Effector CD4-positive, alpha-beta T cell (primary cell): ENCODE measurements at regions not wholly inside any gene's neighbourhood (a gene's known extent, or its start where the extent isn't known, plus 50 kb on each side); places are given as distances from the start of the nearest gene placed in this dataset.

ENCODE experiments used
- DNase-seq: peaks from one replicate; pipeline ENCODE4 v3.0.0-alpha.2; 2020

DNA sequence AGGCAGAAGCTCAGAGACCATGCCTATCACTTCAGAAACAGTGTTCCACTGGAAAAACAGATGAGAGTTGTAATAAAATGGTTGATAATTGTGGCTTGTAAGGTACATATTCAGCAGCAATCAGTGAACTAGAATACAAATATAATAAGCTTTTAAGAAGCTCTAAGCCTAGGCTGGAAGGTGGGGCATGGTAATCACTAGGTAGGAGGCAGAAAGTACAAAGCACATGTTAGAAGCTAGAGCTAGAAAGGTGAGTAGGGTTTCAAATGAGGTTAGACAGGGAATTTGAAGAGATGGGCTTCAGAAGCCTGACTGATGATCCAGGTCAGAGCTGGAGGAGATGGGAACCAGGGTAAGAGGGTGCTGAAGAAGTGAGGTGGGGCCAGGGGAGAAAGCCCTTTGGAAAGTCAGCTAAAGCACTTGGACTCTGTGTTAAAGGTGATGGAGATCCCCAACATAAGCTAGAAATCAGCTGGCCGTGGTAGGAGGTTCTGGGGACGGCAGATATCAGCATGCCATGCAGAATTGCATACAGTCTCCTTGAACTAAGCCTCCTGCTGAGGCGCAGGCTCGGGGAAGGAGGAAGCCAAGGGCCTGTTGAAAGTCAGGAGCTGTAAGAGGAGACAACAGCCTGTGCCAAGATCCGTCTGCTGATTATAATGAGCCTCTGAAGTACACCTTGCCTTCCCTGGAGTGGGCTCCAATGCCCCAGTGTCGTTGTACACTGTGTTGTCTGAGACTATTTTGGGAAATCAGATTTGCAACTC is 659.4 kb downstream of the BCL11B start:
- DNase-seq = no peak

DNA sequence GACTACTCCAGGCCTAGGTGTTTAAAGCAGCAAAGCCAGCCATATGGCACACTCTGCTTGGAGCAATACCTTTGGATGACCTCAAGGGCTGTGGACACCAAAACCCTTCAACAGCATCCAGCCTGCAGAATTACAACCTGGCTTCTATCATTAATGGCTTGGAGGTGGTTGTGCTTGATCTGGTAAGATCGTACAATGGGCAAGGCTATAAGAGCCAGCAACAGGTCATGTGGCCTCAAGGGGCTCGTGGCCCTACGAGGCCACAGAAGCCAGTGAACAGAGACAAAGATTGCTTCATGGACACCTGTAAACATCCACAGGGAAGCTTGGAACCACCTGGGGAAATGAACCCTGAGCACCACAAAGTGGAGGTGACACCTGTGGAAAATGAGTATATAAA is 657.3 kb downstream of the BCL11B start:
- no peak for DNase-seq

DNA sequence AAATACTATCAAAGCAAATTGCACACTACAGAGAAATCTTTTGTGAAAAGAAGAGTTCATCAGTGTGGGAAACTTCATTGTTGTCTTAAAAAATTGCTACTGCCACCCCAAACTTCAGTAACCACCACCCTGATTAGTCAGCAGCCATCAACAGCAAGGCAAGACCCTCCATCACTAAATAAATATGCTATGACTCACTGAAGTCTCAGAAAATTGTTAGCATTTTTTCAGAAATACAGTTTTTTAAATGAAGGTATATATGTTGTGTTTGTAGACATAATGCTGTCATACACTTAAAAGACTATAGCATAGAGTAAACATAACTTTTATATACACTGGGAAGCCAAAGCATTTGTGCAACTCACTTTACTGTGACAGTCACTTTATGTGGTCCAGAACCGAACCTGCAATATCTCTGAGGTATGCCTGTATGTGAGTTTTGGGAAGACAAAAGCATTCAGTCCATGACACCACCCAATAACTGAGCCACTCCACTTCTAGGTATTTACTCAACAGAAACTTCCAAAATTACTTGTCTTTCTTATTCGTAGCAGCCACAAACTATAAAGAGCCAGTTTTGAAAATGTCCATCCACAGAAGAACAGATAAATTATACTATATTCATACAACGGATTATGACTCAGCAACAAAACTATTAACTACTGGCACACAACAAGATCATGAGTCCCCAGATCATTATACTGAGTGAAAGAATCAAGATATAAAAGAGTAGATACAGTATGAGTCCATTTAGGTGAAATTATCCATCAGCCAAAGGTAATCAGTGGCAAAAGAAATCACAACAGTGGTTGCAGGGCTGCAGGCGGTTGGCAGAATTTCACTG is 649.6 kb downstream of the BCL11B start:
- no peak for DNase-seq

DNA sequence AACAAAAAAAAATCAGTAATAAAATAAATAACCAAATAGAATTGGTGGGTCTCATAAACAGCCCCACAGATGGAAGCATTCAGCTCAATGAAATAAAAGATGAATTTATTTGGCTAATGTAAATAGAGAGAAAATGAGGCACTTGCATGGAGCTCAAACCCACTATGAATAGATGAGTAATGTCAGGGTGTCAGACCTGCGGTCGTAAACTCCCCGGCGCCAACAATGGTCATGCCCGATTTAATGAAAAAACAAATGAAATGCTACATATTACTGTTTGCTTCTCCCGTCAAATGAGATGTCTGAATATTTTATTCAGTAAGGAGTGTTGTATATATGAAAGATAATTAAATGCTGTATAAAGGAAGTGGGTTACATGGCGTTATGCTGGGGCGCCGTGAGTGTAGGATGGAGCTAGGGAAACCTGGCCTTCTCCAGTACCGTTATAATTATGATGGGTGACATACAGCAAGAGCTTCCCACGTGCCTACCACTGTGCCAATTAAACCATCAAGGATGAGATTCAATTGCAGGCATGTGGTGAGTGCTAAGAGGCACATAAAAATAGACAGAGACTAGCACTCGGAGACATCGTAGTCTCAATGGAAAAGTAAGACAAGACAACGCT is 648.1 kb downstream of the BCL11B start:
- DNase-seq = no peak

DNA sequence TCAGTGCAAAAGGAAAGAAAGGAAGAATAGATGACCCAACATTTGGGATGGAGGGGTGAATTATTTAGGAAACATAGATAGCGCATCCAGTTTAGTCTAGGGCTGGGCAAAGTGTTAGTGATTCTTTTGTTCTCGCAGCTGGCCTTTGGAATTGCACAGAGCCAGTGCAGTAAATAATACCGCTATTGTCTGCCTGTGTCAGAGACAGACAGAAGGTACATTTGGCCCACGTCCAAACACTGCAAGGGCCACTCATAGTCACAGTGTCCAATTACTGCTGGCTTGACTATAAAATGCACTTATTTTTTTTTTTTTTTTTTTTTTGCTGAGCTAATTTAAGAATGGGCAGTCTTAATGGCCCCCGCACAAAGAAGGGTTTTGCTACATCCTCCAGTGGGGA is 638.6 kb downstream of the BCL11B start:
- DNase-seq = no peak

DNA sequence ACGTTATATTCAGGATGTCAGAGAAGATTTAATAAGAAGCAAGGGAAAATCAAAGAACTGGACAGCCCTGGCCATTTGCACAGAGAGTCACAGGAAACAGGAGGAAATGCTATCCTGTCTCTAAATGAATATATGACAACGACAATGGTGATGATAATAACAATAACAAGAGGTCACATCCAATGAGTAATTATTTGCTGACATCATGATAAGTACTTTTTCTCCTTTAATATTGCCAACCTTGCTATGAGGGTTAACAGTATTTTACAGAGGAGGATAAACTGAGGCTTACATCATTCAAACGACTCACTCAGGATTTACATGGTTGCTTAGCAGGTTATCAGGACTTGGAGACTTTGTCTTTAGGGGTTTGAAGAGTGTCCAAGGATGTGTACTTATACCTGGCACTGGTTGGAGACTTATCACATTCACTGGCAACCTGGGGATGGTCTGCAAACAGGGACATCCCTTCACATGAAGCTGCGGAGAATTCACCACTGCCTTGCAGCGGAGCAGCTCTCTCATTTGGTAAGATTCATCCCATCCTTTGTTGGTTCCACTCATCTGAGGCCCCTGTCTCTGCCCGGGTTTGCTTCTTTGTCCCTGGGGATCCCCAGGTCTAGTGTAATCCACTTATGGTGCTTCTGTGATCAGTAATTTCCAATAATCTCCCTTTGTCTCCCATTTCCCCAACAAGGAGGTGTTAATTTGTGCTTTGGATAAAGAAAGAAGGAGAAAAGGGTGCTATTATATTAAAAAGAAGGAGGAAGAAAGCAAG is 637.8 kb downstream of the BCL11B start:
- DNase-seq = no peak

DNA sequence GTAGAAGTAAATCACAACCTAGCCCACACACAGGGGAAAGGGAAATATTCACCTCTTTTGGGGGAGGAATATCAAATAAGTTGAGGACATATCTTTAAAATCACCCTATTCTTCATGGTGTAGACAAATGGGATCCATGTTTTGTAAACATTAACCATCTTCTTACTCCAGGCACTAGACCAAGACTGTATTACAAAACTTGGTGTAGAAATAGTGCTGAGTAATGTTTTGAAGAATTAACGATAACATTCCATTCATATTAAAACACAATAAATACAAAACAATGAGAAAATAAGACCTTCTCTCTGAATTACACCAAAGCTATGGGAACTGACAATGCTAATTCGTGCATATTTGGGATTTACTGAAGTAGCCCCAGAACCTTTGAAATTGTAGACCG is 633.6 kb downstream of the BCL11B start:
- no peak for DNase-seq

DNA sequence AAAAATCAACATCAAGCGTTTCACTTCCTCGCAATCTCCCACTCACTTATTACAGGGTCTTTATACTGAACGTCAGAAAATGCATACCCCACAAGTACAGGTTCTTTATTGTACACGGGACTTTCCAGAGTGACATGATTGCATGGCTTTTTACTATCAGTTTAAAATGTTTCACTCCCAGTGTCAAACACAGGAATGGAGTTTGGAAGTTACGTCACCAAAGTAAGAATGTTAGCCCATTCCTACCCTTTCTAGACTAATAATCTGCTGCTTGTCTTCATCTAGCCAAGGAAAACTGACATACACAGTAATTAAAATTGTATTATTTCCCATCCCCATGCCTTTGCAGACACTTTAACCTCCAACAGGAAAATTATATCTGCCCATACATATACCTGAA is 624.2 kb downstream of the BCL11B start:
- no peak for DNase-seq

DNA sequence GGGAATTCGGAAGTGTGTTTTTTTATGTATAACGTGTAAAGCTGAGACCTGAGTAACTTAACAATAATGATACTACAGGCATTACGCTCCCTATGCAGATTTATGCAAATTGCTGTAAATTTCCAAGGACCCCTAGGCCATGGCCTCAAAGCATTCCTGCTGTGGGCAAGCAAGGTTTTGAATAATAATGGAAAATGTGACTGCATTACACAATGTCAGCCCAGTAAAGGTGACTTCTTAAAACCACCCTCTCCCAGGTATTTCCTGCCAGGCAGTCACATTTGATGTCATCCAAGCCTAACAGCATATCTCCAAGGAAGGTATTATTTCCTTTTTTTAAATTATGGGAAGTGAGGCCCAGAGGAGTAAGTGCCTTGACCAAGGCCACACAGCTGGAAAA is 621.0 kb downstream of the BCL11B start:
- DNase-seq = no peak

DNA sequence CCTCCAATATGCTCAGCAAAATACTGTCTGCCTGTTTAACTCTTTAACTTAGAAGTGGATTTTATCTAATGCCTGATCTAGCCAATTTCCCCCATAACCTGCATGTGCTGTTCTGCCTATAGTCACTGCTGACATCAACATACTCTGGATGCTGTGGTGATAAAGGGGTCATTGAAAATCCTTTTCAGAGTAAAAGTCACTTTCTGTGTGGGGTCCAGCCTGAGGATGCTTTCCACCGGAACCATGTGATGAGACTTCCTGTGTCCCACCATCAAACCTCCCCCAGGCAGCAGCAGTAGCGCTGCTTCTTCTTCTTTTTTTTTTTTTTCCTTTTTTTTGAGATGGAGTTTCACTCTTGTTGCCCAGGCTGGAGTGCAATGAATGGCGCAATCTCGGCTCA is 607.0 kb downstream of the BCL11B start:
- DNase-seq = no peak

DNA sequence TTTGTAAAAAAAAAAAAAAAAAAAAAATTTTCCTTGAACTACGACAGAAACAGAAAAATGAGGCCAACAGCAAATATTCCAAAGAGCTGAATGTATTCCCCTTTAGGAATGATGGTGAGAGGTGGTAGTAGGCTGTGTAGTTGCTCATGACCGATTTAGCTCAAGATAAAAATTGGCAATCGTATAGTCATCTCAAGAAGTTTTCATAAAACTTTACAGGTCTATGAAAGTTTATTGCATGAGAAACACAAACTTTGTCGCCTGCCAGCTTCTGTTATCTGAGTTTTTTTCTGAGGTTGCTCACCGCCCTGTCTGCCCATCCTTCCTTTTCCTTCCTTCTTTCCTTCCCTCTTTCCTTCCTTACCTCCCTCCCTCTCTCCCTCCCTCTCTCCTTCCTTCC is 605.5 kb downstream of the BCL11B start:
- no peak for DNase-seq

DNA sequence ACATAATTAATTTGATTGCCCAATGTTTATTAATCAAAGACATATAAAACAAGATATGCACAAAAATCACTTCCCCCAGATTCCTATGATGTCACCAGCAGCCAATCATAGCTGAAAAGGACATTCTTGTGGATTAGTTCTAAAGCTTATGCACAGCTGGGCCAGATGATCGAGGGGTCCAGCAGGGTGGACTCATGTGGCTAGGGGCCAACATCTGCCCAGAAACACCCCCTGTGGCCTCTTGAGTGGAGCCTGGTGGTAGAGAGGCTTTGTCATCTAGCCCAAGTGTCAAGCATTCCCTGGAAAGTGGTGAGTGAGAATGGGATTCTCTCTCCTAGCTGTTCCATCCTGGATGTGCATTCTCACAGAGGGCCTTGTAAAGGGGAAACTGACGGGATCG is 590.0 kb downstream of the BCL11B start:
- DNase-seq = no peak

DNA sequence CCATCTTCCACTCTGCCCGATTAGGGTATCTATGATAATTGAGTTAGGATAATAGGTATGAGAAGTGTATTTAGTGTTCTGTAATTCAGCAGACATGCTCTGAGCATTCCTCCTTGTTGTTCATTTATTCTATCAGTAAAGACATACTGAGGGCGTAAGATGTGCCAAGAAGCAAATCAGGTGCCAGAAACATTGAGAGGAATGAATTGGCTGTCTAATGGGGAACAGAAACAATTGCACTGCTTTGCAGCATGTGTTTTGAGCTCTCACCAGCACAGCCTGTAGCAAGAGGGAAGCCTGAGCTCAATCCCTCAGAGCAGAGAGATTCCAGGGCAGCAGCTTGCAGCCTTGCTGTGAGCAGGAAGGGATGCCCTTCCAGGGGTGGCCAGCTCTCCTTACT is 589.3 kb downstream of the BCL11B start:
- no peak for DNase-seq

DNA sequence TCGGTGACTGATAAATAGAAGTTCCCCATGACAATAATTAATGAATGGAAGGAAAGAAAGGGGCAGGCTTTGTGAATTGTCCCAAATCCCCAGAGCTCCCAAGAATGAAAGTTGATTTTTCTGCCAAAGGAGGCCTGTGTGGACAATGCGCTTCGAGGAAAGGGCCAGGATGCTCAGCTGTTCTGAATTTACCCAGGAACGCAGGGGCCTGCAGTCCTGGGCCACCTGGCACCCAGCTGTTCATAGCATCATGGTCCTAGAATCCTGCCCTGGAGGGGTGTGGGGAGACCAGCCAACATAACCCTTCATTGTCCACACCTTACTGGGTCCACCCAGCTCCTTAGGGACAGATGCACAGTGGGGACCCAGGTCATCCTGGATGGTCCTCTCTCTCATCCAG is 587.5 kb downstream of the BCL11B start:
- no peak for DNase-seq

DNA sequence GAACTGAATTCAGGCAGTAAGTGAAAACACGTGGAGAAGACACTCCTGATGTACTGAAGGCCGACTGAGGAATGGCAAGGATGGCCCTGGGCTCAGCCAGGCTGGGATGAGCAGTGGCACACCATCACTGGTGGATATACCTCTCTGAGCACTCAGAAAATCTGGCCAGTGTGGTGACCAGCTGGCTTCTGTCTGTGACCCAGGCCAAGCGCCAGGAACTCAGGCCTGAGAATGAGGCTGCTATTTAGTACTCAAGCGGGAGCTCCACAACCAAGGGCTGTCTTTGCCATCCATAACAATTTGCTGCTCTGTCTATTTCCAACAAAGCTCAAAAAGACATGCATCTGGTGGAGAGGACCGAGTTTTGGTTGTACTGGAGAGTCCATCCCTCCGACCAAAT is 586.3 kb downstream of the BCL11B start:
- no peak for DNase-seq

DNA sequence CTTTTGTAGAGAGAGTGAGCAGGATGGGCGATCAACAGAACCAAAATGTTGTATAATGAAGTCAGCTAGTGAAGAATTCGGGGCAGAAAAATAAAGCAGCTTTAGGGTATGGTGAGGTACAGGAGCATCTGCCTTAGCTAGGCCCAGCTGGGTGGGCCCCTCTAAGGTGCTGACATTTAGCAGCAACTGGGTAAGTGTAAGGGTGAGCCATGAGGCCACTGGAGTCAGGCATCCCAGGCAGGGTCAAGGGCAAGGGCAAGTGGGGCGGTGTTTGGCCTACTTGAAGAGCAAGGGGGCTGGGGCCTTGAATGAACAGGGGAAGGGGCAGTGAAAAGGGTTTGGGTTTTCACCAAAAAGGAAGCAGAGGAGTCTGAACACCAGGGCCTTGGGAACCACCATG is 583.6 kb downstream of the BCL11B start:
- no peak for DNase-seq

DNA sequence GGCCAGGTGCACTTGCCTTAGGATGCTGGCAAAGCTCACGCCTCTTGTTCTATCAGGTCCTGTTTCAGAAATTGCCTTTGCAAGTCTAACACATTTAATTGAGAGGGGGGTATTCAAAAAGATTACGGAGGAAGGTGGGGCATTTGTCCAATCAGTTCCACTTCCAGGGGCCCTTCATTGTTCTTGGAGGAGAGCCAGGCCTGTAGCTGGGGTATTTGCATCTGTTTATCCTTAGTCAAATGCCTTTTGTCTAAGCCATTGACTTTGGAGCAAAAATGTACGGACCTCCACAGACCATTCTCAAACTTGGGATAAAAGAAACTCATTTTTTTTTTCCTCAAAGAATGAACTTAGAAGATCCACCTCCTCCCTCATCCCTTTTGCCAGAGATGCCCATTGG is 582.0 kb downstream of the BCL11B start:
- DNase-seq = no peak

DNA sequence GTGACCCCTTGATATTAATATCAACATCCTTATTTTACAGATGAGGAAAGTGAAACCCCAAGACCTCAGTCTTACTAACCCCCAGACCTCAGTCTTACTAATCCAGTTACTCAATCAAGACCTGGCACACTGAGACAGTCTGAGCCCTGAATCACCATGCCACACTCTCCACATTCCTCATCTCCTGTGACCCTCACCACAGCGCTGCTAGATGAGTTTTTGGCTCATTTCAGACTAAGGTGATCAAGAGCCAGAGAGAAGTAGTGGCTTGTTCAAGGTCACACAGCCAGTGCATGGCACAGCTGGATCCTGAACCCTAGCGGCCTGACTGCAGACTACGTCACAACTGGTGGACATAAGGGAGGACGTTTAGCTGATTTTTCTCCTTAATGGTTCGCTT is 579.2 kb downstream of the BCL11B start:
- no peak for DNase-seq

DNA sequence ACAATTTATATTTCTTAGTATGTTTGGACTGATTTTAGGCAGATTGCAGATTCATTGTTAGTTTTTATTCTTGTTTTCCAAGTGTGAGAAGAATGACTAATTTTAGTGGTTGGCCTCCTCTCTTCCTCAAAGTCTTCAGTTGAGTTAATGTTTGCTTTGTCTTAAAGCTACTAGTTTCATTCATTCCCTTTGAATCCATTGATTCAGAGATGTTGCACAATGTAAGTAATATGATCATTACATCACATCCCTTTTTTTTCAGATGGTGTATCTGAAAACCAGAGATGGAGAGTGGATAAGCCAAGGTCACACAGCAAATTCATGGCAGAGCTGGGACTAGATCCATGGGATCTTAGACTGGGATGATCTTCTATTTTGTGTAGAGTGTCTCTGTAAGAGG is 577.5 kb downstream of the BCL11B start:
- no peak for DNase-seq

DNA sequence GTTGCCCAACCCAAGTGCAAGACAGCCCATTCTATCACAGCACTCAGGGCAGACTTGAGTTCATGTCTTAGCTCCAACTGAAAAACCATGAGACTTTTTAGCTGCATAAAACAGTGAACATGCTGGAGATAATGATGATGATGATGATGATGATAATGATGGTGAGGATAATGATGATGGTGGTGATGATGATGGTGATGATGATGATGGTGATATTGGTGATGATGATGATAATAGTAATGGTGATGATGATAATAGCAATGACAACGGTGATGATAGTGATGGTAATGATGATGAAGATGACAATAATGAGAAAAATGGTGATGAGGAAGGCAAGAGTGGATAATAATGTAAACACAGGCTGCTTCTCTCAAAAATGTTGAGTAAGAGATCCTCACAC is 576.2 kb downstream of the BCL11B start:
- no peak for DNase-seq

DNA sequence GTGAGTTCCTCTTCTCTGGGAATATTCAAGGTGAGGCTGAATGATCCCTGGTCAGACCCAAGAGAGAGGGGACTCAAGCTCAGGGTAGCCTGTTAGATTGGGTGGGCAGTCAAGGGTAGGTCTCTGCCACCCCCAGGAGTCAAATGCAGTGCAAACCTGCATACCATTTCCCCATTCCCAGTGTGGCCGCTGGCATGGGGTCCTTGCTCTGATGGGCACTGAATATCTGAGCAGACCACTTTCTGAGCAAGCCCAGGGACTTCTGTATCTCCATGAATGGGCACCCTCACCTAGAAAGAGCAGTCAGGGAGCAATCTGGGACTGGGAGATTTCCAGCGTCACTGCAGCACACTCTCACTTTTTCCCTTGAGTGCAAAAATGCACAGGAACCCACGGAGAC is 573.7 kb downstream of the BCL11B start:
- no peak for DNase-seq

DNA sequence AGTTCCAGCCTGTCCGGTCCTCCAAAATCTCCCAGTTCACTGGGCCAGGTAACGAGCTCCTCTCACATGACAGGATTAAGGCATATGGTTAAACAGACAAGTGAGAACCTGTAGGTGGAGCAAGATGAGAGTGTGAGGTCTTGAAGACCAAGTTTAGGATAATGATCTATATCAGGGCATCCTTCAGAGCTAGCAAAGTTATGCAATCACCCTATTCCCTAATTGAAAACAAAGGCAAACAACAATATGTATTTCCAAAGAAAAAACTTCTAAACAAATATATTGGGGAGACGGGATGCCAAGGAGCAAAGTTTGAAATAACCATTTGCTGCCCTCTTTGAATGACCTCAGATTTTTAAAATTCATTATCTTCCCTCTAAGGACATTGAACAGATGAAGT is 571.2 kb downstream of the BCL11B start:
- DNase-seq = no peak

DNA sequence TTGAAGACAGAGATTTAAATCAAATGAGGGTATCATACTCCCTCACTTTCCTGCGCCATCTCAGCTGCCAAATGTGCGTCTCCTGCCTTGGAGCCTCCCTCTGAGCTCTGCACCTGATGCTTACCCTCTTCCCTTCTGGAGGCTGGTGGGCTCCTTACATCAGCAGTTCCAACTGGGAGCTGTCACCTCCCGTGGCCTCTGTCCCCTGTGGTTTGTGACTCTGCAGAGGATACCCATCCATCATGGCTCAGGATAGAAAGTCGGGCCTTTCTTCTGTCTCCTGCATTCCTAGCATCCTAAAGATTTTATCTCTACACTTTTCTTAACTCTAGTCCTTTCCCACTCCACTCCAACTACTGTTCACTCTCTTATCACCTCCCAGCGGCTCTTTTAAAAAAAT is 570.6 kb downstream of the BCL11B start:
- DNase-seq = no peak
